SK-N-SH (cell line): ENCODE measurements at regions not wholly inside any gene's neighbourhood (a gene's known extent, or its start where the extent isn't known, plus 50 kb on each side); places are given as distances from the start of the nearest gene placed in this dataset.

ENCODE experiments used
- CTCF ChIA-PET: fragments of 300-600, 350-600 bp; formaldehyde crosslinking; extraction: SDS; loops from one replicate; lab custom pipeline; 2021; lab: Yijun Ruan, JAX
- POLR2A ChIA-PET: fragments of 350-600 bp; sonication (Branson Sonifier 250); formaldehyde crosslinking; extraction: SDS; loops from one replicate; lab custom pipeline; 2020; ENCODE audit warnings: antibody characterized with exemption, inconsistent platforms; lab: Yijun Ruan, JAX
- DNase-seq: peaks from one replicate; pipeline ENCODE4 v3.0.0; 2012
- H2AFZ ChIP-seq: fragments of 200-600 bp; sonication (generic); 2 replicates; pipeline ENCODE4 v1.8.1; 2016; ENCODE audit warnings: antibody characterized with exemption, mild to moderate bottlenecking, low read depth
- H3F3A ChIP-seq: fragments of 200-600 bp; sonication (generic); replicated peaks from 2 replicates; pipeline ENCODE3; 2016; ENCODE audit warnings: antibody characterized with exemption, mild to moderate bottlenecking; ENCODE audit not compliant: insufficient read depth
- H3K27ac ChIP-seq, 2 experiments: fragments of 200-500 bp in 1 of 2; fragments of 200-600 bp in 1 of 2; sonication (Bioruptor generic) in 1 of 2; sonication (generic), shearing (Covaris generic) in 1 of 2; 2 replicates each; pipeline versions ENCODE4 v1.5.1 to v1.6.1; 2014 to 2016; ENCODE audit warnings: low read depth in 2 of 2, inconsistent platforms in 1 of 2, low read length in 1 of 2, mild to moderate bottlenecking in 1 of 2, mixed read lengths in 1 of 2
- H3K27me3 ChIP-seq: fragments of 200-600 bp; sonication (generic), shearing (Covaris generic); 2 replicates; pipeline ENCODE4 v1.6.1; 2016; ENCODE audit warnings: mixed run types; ENCODE audit not compliant: insufficient read depth
- H3K36me3 ChIP-seq, 2 experiments: fragments of 200-500 bp in 1 of 2; fragments of 200-600 bp in 1 of 2; sonication (Bioruptor generic) in 1 of 2; sonication (generic) in 1 of 2; replicated peaks in 1 of 2; 2 replicates each; pipeline versions ENCODE3 to v1.5.1; 2014 to 2016; ENCODE audit warnings: low read length in 1 of 2, mild to moderate bottlenecking in 1 of 2; ENCODE audit not compliant: insufficient read depth in 2 of 2, control insufficient read depth in 1 of 2
- H3K4me1 ChIP-seq, 2 experiments: fragments of 200-500 bp in 1 of 2; fragments of 200-600 bp in 1 of 2; sonication (Bioruptor generic) in 1 of 2; sonication (generic), shearing (Covaris generic) in 1 of 2; 2 replicates each; pipeline versions ENCODE4 v1.5.1 to v1.6.1; 2014 to 2016; ENCODE audit warnings: low read depth in 1 of 2, low read length in 1 of 2, mixed run types in 1 of 2; ENCODE audit not compliant: insufficient read depth in 2 of 2, control insufficient read depth in 1 of 2
- H3K4me2 ChIP-seq: fragments of 200-600 bp; sonication (generic), shearing (Covaris generic); 2 replicates; pipeline ENCODE4 v1.6.1; 2017; ENCODE audit warnings: mixed run types
- H3K4me3 ChIP-seq, 2 experiments: fragments of 200-500 bp in 1 of 2; fragments of 200-600 bp in 1 of 2; sonication (Bioruptor generic) in 1 of 2; sonication (generic), shearing (Covaris generic) in 1 of 2; 2 replicates each; pipeline versions ENCODE4 v1.5.1 to v1.8.1; 2014 to 2016; ENCODE audit warnings: low read depth in 2 of 2, inconsistent platforms in 1 of 2, low read length in 1 of 2, mild to moderate bottlenecking in 1 of 2, mixed read lengths in 1 of 2, moderate library complexity in 1 of 2
- H3K79me2 ChIP-seq: fragments of 200-600 bp; sonication (generic); 2 replicates; pipeline ENCODE4 v1.8.1; 2017; ENCODE audit warnings: mild to moderate bottlenecking; ENCODE audit not compliant: insufficient read depth
- H3K9ac ChIP-seq: fragments of 200-600 bp; sonication (generic); 2 replicates; pipeline ENCODE4 v1.6.1; 2017; ENCODE audit warnings: mixed run types
- H3K9me2 ChIP-seq: fragments of 200-600 bp; sonication (generic); 2 replicates; pipeline ENCODE4 v1.6.1; 2017; ENCODE audit warnings: mixed run types
- H3K9me3 ChIP-seq: fragments of 200-600 bp; sonication (generic); 2 replicates; pipeline ENCODE4 v1.6.1; 2017; ENCODE audit warnings: mixed run types, mild to moderate bottlenecking, moderate library complexity
- H4K20me1 ChIP-seq: fragments of 200-600 bp; sonication (generic); 2 replicates; pipeline ENCODE4 v1.6.1; 2017; ENCODE audit warnings: mild to moderate bottlenecking, mixed run types; ENCODE audit not compliant: insufficient read depth
- EP300 ChIP-seq, 2 experiments: IDR thresholded peaks; 2 replicates each; pipeline versions ENCODE4 v1.4.0 to v1.6.1; 2012; ENCODE audit warnings: borderline replicate concordance in 1 of 2, low read depth in 1 of 2, low read length in 1 of 2
- FOSL2 ChIP-seq: IDR thresholded peaks from 2 replicates; pipeline ENCODE4 v1.4.0; 2012; ENCODE audit warnings: low read depth, mild to moderate bottlenecking, moderate library complexity, borderline replicate concordance
- GABPA ChIP-seq: IDR thresholded peaks from 2 replicates; pipeline ENCODE4 v1.4.0; 2012; ENCODE audit warnings: low read depth, mild to moderate bottlenecking
- IRF3 ChIP-seq: fragments of 150-350 bp; IDR thresholded peaks from 2 replicates; pipeline ENCODE4 v1.6.1; 2016; ENCODE audit warnings: mild to moderate bottlenecking, low read depth, low read length
- JUND ChIP-seq: IDR thresholded peaks from 2 replicates; pipeline ENCODE4 v1.4.0; 2012
- MAX ChIP-seq: IDR thresholded peaks from 2 replicates; pipeline ENCODE4 v1.4.0; 2012; ENCODE audit warnings: low read depth
- NFIC ChIP-seq: IDR thresholded peaks from 2 replicates; pipeline ENCODE4 v1.4.0; 2012; ENCODE audit warnings: borderline replicate concordance
- POLR2AphosphoS5 ChIP-seq: IDR thresholded peaks from 2 replicates; pipeline ENCODE4 v1.6.1; 2012; ENCODE audit warnings: low read depth, low read length
- RAD21 ChIP-seq: IDR thresholded peaks from 2 replicates; pipeline ENCODE4 v1.6.1; 2012; ENCODE audit warnings: mild to moderate bottlenecking, low read length
- SIN3A ChIP-seq: IDR thresholded peaks from 2 replicates; pipeline ENCODE4 v1.6.1; 2012; ENCODE audit warnings: low read depth, mild to moderate bottlenecking, low read length, moderate library complexity, borderline replicate concordance
- TCF12 ChIP-seq: IDR thresholded peaks from 2 replicates; pipeline ENCODE4 v1.4.0; 2012
- TEAD4 ChIP-seq: IDR thresholded peaks from 2 replicates; pipeline ENCODE4 v1.4.0; 2012; ENCODE audit warnings: mild to moderate bottlenecking, borderline replicate concordance; ENCODE audit not compliant: insufficient read depth
- USF1 ChIP-seq: IDR thresholded peaks from 2 replicates; pipeline ENCODE4 v1.4.0; 2012; ENCODE audit warnings: low read depth, borderline replicate concordance
- ZBTB33 ChIP-seq: IDR thresholded peaks from 2 replicates; pipeline ENCODE4 v1.4.0; 2012; ENCODE audit warnings: low read depth, borderline replicate concordance
- WGBS: methylation state at CpG from one replicate; pipeline ENCODE4 v1.1.6; 2017; ENCODE audit warnings: low lambda C conversion rate; 5-methylcytosine and 5-hydroxymethylcytosine counted together
- TF ChIP-seq, protein P1 (sequence below): IDR thresholded peaks from 2 replicates; pipeline ENCODE4; 2012

DNA sequence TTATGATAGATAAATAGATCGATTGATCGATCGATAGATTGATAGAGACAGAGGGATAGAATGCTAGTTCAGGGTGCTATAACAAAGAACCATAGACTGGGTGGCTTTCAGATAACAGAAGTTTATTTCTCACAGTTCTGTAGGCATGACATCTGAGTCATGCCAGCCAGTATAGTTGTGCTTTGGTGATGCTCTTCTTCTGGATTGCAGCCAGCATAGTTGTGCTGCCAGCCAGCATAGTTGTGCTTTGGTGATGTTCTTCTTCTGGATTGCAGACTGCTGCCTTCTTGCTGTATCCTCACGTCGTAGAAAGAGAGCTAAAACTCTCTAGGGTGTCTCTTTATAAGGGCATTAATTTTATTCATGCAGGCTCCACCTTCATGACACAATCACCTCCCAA lies 860.8 kb downstream of the BRINP3 start:
- DNase-seq = no peak
- ChIA-PET POLR2A (no interaction called here), CTCF (no interaction called here)
- Histone ChIP-seq H2AFZ (peak overlapping the region; percentile 7; the same call in 1 of the 2 replicates), H3K4me3 (no peak overlapping the region), H3K27me3 (no peaks in the 10 kb centered on the region), H4K20me1 (no peaks in the 10 kb centered on the region), H3K9ac (no peak overlapping the region), H3K4me2 (no peak overlapping the region; the same call in 1 of the 2 replicates), H3F3A (peaks cover 14% of the 10 kb centered on the region), H3K4me1 (peaks cover 0 to 2% of the 10 kb centered on the region in 2 experiments; a peak in 3 of 4 replicates), H3K27ac (peak overlapping the region; percentile 47 to 75; a peak in 3 of 4 replicates), H3K36me3 (no peaks in the 10 kb centered on the region), H3K79me2 (no peaks in the 10 kb centered on the region), H3K9me3 (no peaks in the 10 kb centered on the region), H3K9me2 (no peaks in the 10 kb centered on the region)
- peak; percentile 65; the same call in 1 of the 2 replicates for TF ChIP-seq TEAD4
- TF ChIP-seq JUND = peak; percentile 82
- TF ChIP-seq FOSL2 = peak; percentile 81
- TF ChIP-seq, protein P1, sequence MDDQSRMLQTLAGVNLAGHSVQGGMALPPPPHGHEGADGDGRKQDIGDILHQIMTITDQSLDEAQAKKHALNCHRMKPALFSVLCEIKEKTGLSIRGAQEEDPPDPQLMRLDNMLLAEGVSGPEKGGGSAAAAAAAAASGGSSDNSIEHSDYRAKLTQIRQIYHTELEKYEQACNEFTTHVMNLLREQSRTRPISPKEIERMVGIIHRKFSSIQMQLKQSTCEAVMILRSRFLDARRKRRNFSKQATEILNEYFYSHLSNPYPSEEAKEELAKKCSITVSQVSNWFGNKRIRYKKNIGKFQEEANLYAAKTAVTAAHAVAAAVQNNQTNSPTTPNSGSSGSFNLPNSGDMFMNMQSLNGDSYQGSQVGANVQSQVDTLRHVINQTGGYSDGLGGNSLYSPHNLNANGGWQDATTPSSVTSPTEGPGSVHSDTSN = peak; percentile 67
- no peak for TF ChIP-seq ZBTB33
- peak; percentile 46; the same call in 1 of the 2 replicates for TF ChIP-seq MAX
- TF ChIP-seq NFIC = peak; percentile 98
- peak in 1 of 2 experiments; percentile 44; a peak in 1 of 4 replicates for TF ChIP-seq EP300 (IDR thresholded peaks at IDR 0.05; ENCODE audit: borderline replicate concordance in 1 of 2, low read depth in 1 of 2, low read length in 1 of 2)
- TF ChIP-seq USF1 = no peak
- TF ChIP-seq RAD21 = no peak
- TF ChIP-seq POLR2AphosphoS5 = peak; percentile 30; the same call in 1 of the 2 replicates
- peak; percentile 70 for TF ChIP-seq TCF12
- peak; percentile 15; the same call in 1 of the 2 replicates for TF ChIP-seq GABPA
- no peak for TF ChIP-seq IRF3
- TF ChIP-seq SIN3A = no peak
- 29% methylated on average over 5 of the region's 5 CpGs for WGBS
